Activated CD8-positive, alpha-beta memory T cell treated with anti-CD3 and anti-CD28 coated beads for 48 hours (primary cell): ENCODE measurements at regions not wholly inside any gene's neighbourhood (a gene's known extent, or its start where the extent isn't known, plus 50 kb on each side); places are given as distances from the start of the nearest gene placed in this dataset.

Experiments used
- DNase-seq, 3 experiments: peaks; one replicate each; pipeline ENCODE4 v3.0.0-alpha.2; 2020; ENCODE audit warnings: low read depth in 2 of 3, low spot score in 2 of 3

- no peak for DNase-seq
These were observed 158.4 kb upstream of the ZNF32 start for GRCh38 chr10:43806831-43807640.

GRCh38 chr10:43803791-43804190 lies 155.1 kb upstream of the ZNF32 start:
- no peak for DNase-seq

GRCh38 chr10:43802988-43803696 lies 154.5 kb upstream of the ZNF32 start:
- DNase-seq, result no peak

GRCh38 chr10:43801626-43802025 lies 152.9 kb upstream of the ZNF32 start:
- DNase-seq, result no peak

GRCh38 chr10:43801140-43801539 lies 152.5 kb upstream of the ZNF32 start:
- no peak for DNase-seq

- no peak for DNase-seq
These were observed 148.1 kb upstream of the ZNF32 start for GRCh38 chr10:43796781-43797180.

GRCh38 chr10:43795639-43796038 lies 147.0 kb upstream of the ZNF32 start:
- no peak for DNase-seq

- DNase-seq, result no peak
These were observed 146.4 kb upstream of the ZNF32 start for GRCh38 chr10:43795093-43795492.

- DNase-seq, result no peak
These were observed 145.6 kb upstream of the ZNF32 start for GRCh38 chr10:43794181-43794815.

- DNase-seq, result no peak
These were observed 145.0 kb upstream of the ZNF32 start for GRCh38 chr10:43793704-43794103.

GRCh38 chr10:43790147-43790546 lies 141.5 kb upstream of the ZNF32 start:
- no peak for DNase-seq

GRCh38 chr10:43785252-43785651 lies 136.6 kb upstream of the ZNF32 start:
- DNase-seq, result no peak

GRCh38 chr10:43782814-43783213 lies 134.1 kb upstream of the ZNF32 start:
- DNase-seq, result no peak

GRCh38 chr10:43781480-43782361 lies 133.0 kb upstream of the ZNF32 start:
- peak in 2 of 3 experiments; percentile 19 to 23 for DNase-seq

GRCh38 chr10:43778571-43778970 lies 129.9 kb upstream of the ZNF32 start:
- no peak for DNase-seq

GRCh38 chr10:43775384-43775783 lies 126.7 kb upstream of the ZNF32 start:
- no peak for DNase-seq

GRCh38 chr10:43774234-43774769 lies 125.6 kb upstream of the ZNF32 start:
- no peak for DNase-seq

GRCh38 chr10:43773736-43774135 lies 125.1 kb upstream of the ZNF32 start:
- no peak for DNase-seq

- DNase-seq, result no peak
These were observed 123.5 kb upstream of the ZNF32 start for GRCh38 chr10:43772171-43772570.

GRCh38 chr10:43771675-43772074 lies 123.0 kb upstream of the ZNF32 start:
- DNase-seq, result no peak

GRCh38 chr10:43765516-43765915 lies 116.8 kb upstream of the ZNF32 start:
- no peak for DNase-seq
